Upper lobe of left lung (tissue), 6 donors: ENCODE measurements at regions not wholly inside any gene's neighbourhood (a gene's known extent, or its start where the extent isn't known, plus 50 kb on each side); places are given as distances from the start of the nearest gene placed in this dataset.

Experiments used
- ATAC-seq, 2 donors: fragments of 200-7000 bp; cut with Tn5 transposase; one replicate each; pipeline ENCODE4 v1.9.1; 2022; ENCODE audit warnings: mild to moderate bottlenecking in 2 of 2, moderate library complexity in 2 of 2; ENCODE audit not compliant: low FRiP score in 2 of 2
- DNase-seq, 2 donors: peaks; one replicate each; pipeline ENCODE4 v3.0.0-alpha.2; 2019 to 2020
- H3K27ac ChIP-seq, 4 donors: fragments of 200-600 bp; sonication (generic); one replicate each; pipeline ENCODE4 v1.5.1; 2016 to 2019
- H3K27me3 ChIP-seq, 4 donors: fragments of 200-600 bp; sonication (generic); one replicate each; pipeline ENCODE4 v1.5.1; 2017 to 2019
- H3K36me3 ChIP-seq, 4 donors: fragments of 200-600 bp; sonication (generic); one replicate each; pipeline ENCODE4 v1.5.1; 2016 to 2019
- H3K4me1 ChIP-seq, 4 donors: fragments of 200-600 bp; sonication (generic); one replicate each; pipeline ENCODE4 v1.5.1; 2018 to 2019
- H3K4me3 ChIP-seq, 4 donors: fragments of 200-600 bp; sonication (generic); one replicate each; pipeline ENCODE4 v1.5.1; 2017 to 2019; ENCODE audit warnings: mild to moderate bottlenecking in 2 of 4, moderate library complexity in 1 of 4
- H3K9me3 ChIP-seq, 4 donors: fragments of 200-600 bp; sonication (generic); one replicate each; pipeline ENCODE4 v1.5.1; 2018 to 2019
- EP300 ChIP-seq, 4 donors: sonication (generic); formaldehyde crosslinking; IDR thresholded peaks; one replicate each; pipeline ENCODE4 v1.5.1; 2017; ENCODE audit warnings: antibody characterized with exemption in 4 of 4, control low read depth in 2 of 4
- POLR2A ChIP-seq, 4 donors: fragments of 450-650 bp; IDR thresholded peaks; one replicate each; pipeline ENCODE4 v1.5.1; 2016 to 2017; ENCODE audit warnings: antibody characterized with exemption in 4 of 4, mild to moderate bottlenecking in 2 of 4
- POLR2AphosphoS5 ChIP-seq, 2 donors: sonication (generic); formaldehyde crosslinking; IDR thresholded peaks; one replicate each; pipeline ENCODE4 v1.5.1; 2017; ENCODE audit warnings: antibody characterized with exemption in 2 of 2
- WGBS, 2 donors: methylation state at CpG; one replicate each; pipeline ENCODE4 v1.1.5; 2017 to 2018; 5-methylcytosine and 5-hydroxymethylcytosine counted together
- TF ChIP-seq, protein P1 (sequence below), 6 experiments: fragments of 450-650 bp in 4 of 6; fragments of 200-600 bp in 2 of 6; sonication (generic) in 2 of 6; IDR thresholded peaks; one replicate each; pipeline ENCODE4 v1.5.1; 2016 to 2019; ENCODE audit warnings: antibody characterized with exemption in 6 of 6
- donor health status: DM: no; HTN: no; CAD: no; lungs with moderate emphysema.
- donor health status: DM: no; HTN: yes; CAD: no; lungs with severe emphysema.

DNA sequence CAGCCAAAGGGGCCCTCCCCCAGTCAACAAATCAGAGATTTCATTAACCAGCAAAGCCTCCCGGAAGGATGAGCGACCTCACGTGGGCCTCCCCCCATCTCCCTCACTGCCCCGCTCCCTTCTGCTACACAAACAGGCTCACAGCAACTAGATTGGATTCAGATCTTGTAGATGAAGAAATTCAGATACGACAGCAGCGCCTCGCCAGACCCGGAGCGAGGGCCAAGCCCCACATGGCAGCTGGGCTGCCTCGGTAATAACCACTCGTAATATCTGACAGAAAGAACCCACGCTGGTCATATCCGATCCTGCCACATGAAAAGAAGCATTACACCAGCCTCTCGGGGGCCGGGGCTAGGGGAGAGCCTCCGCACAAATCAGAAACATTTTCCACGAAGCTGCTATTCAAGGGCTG lies 581.3 kb downstream of the BCOR start:
- no peaks in the 10 kb centered on the region for H3K27me3 ChIP-seq
- H3K9me3 ChIP-seq: no peaks in the 10 kb centered on the region
- no peaks in the 10 kb centered on the region for H3K36me3 ChIP-seq
- no peak overlapping the region for H3K4me3 ChIP-seq
- ATAC-seq: no peak
- TF ChIP-seq EP300 (IDR thresholded peaks at IDR 0.05) (no peak), POLR2A (IDR thresholded peaks at IDR 0.05) (no peak), POLR2AphosphoS5 (IDR thresholded peaks at IDR 0.05) (no peak)
- TF ChIP-seq, protein P1, sequence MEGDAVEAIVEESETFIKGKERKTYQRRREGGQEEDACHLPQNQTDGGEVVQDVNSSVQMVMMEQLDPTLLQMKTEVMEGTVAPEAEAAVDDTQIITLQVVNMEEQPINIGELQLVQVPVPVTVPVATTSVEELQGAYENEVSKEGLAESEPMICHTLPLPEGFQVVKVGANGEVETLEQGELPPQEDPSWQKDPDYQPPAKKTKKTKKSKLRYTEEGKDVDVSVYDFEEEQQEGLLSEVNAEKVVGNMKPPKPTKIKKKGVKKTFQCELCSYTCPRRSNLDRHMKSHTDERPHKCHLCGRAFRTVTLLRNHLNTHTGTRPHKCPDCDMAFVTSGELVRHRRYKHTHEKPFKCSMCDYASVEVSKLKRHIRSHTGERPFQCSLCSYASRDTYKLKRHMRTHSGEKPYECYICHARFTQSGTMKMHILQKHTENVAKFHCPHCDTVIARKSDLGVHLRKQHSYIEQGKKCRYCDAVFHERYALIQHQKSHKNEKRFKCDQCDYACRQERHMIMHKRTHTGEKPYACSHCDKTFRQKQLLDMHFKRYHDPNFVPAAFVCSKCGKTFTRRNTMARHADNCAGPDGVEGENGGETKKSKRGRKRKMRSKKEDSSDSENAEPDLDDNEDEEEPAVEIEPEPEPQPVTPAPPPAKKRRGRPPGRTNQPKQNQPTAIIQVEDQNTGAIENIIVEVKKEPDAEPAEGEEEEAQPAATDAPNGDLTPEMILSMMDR (IDR thresholded peaks at IDR 0.05): no peak
- WGBS, 2 donors: 79 to 87% methylated on average over 10 to 17 of the region's 17 CpGs
- H3K27ac ChIP-seq: no peak overlapping the region
- peaks cover 0 to 2% (median 0%) of the 10 kb centered on the region in 4 donors for H3K4me1 ChIP-seq
- peak in 1 of 2 donors; percentile 54 for DNase-seq

DNA sequence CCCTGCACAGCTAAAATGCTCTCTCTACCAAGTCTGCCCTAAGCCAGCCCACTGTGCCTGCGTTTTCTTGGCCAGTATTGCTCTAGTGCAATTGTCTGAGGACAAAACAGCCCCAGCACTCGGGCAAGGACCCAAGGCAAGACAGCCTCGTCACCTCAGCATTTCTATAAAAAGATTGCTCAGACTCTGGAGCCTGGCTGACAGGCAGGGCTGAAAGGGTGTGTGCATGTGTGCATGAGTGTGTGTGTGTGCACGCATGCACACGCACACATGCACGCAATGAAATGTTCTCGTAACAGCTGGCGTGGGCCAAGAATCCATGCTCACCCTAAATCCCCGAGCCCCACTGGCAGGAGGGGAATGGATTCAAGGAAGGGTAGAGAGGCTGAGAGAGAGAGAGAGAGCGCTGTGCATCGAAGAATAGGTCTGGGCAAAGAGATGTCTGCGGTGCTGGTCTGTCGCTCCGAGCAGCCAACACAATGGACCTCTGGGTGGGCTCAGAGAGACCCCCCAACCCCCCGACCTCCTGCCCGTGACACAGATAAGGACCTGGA lies 579.2 kb downstream of the BCOR start:
- DNase-seq (no peak), ATAC-seq (no peak)
- Histone ChIP-seq H3K36me3 (no peaks in the 10 kb centered on the region), H3K27me3 (no peaks in the 10 kb centered on the region), H3K4me1 (peaks cover 0 to 2% (median 0%) of the 10 kb centered on the region in 4 donors), H3K9me3 (peaks cover 0 to under 1% (median 0%) of the 10 kb centered on the region in 4 donors), H3K4me3 (no peak overlapping the region), H3K27ac (no peak overlapping the region)
- TF ChIP-seq EP300 (IDR thresholded peaks at IDR 0.05) (no peak), POLR2AphosphoS5 (IDR thresholded peaks at IDR 0.05) (no peak), POLR2A (IDR thresholded peaks at IDR 0.05) (no peak)
- TF ChIP-seq, protein P1 (IDR thresholded peaks at IDR 0.05): no peak
- 69 to 77% methylated on average over 9 to 16 of the region's 16 CpGs for WGBS, 2 donors

DNA sequence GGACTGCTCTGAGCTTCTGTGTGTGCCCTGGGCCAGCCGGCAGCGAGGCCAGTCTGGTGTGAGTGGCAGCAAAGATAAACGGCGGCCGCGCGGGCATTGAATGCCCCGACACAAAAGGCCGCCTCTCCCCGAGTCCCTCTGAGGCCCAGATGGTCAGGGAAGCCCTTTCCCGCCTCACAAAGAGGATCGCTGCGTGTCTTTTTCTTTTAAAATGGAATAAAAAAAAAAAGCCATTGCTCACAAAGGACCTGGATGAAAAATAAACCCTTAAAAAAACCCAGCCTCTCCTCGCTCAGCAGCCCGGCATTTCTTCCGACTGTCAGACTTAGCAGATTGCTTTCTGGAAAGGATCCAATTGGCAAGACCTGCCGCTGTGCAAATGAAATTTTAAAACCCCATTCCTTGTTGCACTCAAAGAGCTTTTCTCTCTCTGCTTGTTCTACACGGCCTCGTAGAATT lies 578.7 kb downstream of the BCOR start:
- H3K9me3 ChIP-seq: peaks cover 0 to 4% (median 0%) of the 10 kb centered on the region in 4 donors
- no peaks in the 10 kb centered on the region for H3K36me3 ChIP-seq
- DNase-seq (peak in 1 of 2 donors; percentile 38), ATAC-seq (no peak)
- peaks cover 0 to 2% (median 0%) of the 10 kb centered on the region in 4 donors for H3K4me1 ChIP-seq
- no peaks in the 10 kb centered on the region for H3K27me3 ChIP-seq
- 32 to 62% methylated on average over 12 to 19 of the region's 19 CpGs for WGBS, 2 donors
- no peak for TF ChIP-seq POLR2AphosphoS5 (IDR thresholded peaks at IDR 0.05)
- TF ChIP-seq, protein P1 (IDR thresholded peaks at IDR 0.05): no peak
- TF ChIP-seq EP300 (IDR thresholded peaks at IDR 0.05): no peak
- no peak for TF ChIP-seq POLR2A (IDR thresholded peaks at IDR 0.05)
- H3K4me3 ChIP-seq: peak overlapping the region in 1 of 4 donors; percentile 10
- no peak overlapping the region for H3K27ac ChIP-seq

DNA sequence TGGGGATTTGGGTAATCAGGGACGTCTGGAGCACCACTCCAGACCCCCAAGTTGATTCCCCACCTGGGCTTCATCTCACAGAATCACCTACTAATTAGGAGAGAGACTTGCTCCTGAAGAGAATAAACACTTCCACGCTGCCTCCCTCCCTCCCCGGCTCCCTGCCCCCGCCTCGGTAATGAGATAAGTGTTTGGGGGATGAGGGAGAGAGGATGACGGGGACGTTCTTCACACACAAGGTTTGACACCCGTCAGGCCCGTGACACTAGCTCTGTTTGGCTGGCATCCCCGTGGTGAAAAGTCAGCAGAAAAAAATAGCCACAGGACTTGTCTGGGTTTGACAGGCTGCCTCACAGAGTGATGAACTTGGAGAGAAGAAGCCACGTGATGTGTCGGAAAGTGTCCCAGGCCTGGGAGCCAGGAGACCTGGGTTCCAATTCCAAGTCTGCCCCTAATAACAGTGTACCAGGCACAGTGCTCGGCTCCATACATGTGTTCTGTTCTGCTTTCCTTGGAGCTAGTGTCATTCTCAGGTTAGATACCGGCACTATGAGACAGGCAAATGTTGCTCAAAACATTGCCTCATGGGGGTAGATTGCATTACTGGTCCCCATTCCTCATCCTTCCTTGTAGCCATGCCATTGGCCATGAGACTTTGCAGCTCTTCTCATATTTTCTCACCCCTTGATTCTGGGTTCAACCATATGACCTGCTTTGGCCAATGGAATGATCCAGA lies 578.0 kb downstream of the BCOR start:
- Histone ChIP-seq H3K27ac (no peak overlapping the region), H3K9me3 (peaks cover 0 to 4% (median 0%) of the 10 kb centered on the region in 4 donors), H3K27me3 (no peaks in the 10 kb centered on the region), H3K4me3 (no peak overlapping the region), H3K36me3 (no peaks in the 10 kb centered on the region), H3K4me1 (peaks cover 0 to 2% (median 0%) of the 10 kb centered on the region in 4 donors)
- TF ChIP-seq, protein P1 (IDR thresholded peaks at IDR 0.05): no peak
- TF ChIP-seq EP300 (IDR thresholded peaks at IDR 0.05): no peak
- no peak for TF ChIP-seq POLR2AphosphoS5 (IDR thresholded peaks at IDR 0.05)
- TF ChIP-seq POLR2A (IDR thresholded peaks at IDR 0.05): no peak
- ATAC-seq (no peak), DNase-seq (no peak)
- 53 to 63% methylated on average over 9 to 14 of the region's 14 CpGs for WGBS, 2 donors
